Ascending aorta (tissue), 2 donors: ENCODE measurements at regions not wholly inside any gene's neighbourhood (a gene's known extent, or its start where the extent isn't known, plus 50 kb on each side); places are given as distances from the start of the nearest gene placed in this dataset.

Experiments
- DNase-seq, 2 donors: peaks; one replicate each; pipeline ENCODE4 v3.0.0-alpha.2; 2019; ENCODE audit warnings: low spot score in 2 of 2
- H3K27ac ChIP-seq, 2 donors: fragments of 200-600 bp; sonication (generic); one replicate each; pipeline ENCODE4 v1.5.1; 2016 to 2017; ENCODE audit warnings: mild to moderate bottlenecking in 1 of 2
- H3K27me3 ChIP-seq: fragments of 200-600 bp; sonication (generic); one replicate; pipeline ENCODE4 v1.5.1; 2017
- H3K36me3 ChIP-seq, 2 donors: fragments of 200-600 bp; sonication (generic); one replicate each; pipeline ENCODE4 v1.5.1; 2016
- H3K4me1 ChIP-seq, 2 donors: fragments of 200-600 bp; sonication (generic); one replicate each; pipeline ENCODE4 v1.5.1; 2016 to 2017; ENCODE audit warnings: mild to moderate bottlenecking in 1 of 2
- H3K4me3 ChIP-seq, 2 donors: fragments of 200-600 bp; sonication (generic); one replicate each; pipeline ENCODE4 v1.5.1; 2016 to 2017; ENCODE audit warnings: mild to moderate bottlenecking in 1 of 2
- H3K9me3 ChIP-seq, 2 donors: fragments of 200-600 bp; sonication (generic); one replicate each; pipeline ENCODE4 v1.5.1; 2016
- intact Hi-C: fragments of 100-400 bp; cut with DNase I; formaldehyde crosslinking; loops from one replicate; pipeline ENCODE4 v1.15.1; 2023
- TF ChIP-seq, protein P1 (sequence below), 3 experiments: fragments of 200-600 bp in 2 of 3; fragments of 450-650 bp in 1 of 3; sonication (generic) in 2 of 3; IDR thresholded peaks; one replicate each; pipeline ENCODE4 v1.5.1; 2016 to 2019; ENCODE audit warnings: antibody characterized with exemption in 3 of 3, mild to moderate bottlenecking in 1 of 3, moderate library complexity in 1 of 3

DNA sequence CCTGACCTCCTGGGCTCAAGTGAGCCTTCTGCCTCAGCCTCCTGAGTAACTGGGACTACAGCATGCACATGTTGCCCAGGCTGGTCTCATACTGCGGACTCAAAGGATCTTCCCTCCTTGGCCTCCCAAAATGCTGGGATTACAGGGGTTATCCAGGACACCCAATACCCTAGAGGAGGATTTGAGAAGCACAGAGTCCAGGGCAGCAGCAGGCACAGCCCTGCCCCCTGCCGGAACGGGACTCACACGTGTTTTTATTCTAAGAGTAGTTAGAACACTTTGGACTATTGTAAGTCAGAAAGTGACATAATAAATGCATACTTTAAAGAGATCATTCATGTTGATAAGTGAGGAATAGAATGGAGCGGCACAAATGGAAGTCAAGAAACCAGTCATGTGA lies 80.2 kb downstream of the C6orf118 start:
- intact Hi-C loops, result no loop called here
- Histone ChIP-seq H3K27me3 (no peaks in the 10 kb centered on the region), H3K9me3 (no peaks in the 10 kb centered on the region), H3K27ac (no peak overlapping the region), H3K4me3 (no peak overlapping the region), H3K36me3 (no peaks in the 10 kb centered on the region), H3K4me1 (no peaks in the 10 kb centered on the region)
- no peak for DNase-seq
- TF ChIP-seq, protein P1, sequence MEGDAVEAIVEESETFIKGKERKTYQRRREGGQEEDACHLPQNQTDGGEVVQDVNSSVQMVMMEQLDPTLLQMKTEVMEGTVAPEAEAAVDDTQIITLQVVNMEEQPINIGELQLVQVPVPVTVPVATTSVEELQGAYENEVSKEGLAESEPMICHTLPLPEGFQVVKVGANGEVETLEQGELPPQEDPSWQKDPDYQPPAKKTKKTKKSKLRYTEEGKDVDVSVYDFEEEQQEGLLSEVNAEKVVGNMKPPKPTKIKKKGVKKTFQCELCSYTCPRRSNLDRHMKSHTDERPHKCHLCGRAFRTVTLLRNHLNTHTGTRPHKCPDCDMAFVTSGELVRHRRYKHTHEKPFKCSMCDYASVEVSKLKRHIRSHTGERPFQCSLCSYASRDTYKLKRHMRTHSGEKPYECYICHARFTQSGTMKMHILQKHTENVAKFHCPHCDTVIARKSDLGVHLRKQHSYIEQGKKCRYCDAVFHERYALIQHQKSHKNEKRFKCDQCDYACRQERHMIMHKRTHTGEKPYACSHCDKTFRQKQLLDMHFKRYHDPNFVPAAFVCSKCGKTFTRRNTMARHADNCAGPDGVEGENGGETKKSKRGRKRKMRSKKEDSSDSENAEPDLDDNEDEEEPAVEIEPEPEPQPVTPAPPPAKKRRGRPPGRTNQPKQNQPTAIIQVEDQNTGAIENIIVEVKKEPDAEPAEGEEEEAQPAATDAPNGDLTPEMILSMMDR (IDR thresholded peaks at IDR 0.05), result no peak

DNA sequence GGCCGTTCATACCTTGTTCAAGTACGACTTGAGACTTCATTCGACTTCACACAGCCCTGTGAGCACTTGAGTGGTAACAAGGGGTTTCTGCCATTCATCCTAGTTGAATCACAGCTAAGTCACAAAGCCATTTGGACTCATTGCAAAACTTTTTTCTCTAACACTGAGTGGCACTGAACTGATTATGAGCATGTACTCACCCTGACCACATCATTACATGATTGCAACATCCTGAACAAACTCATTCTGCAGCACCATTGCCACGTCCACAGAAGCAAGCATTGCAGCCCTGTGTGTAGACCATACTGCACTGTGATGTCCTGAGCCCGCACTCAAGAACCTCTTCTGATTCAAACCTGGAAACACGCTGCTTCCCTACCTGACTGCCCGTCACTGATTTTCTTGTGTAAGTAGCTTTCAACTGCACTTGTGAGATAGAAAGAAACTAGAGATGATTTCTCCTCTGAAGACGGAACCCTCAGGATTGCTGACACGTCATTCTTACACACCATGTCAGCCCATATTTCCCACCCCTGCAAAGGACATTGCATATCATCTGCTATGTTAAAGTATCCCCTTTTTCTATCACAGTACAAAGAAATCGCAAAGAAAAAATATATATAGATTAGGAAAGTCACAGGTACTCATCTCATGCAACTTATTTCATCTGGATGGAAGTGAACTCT lies 81.6 kb downstream of the C6orf118 start:
- no peak overlapping the region for H3K4me3 ChIP-seq
- DNase-seq, result no peak
- TF ChIP-seq, protein P1 (IDR thresholded peaks at IDR 0.05), result no peak
- no peaks in the 10 kb centered on the region for H3K9me3 ChIP-seq
- H3K27me3 ChIP-seq, result no peaks in the 10 kb centered on the region
- no peak overlapping the region for H3K27ac ChIP-seq
- no peaks in the 10 kb centered on the region for H3K36me3 ChIP-seq
- H3K4me1 ChIP-seq, result no peaks in the 10 kb centered on the region
- intact Hi-C loops, result no loop called here

GRCh38 chr6:165223736-165224135 lies 85.7 kb downstream of the C6orf118 start:
- no peaks in the 10 kb centered on the region for H3K27me3 ChIP-seq
- no peak overlapping the region for H3K27ac ChIP-seq
- TF ChIP-seq, protein P1 (IDR thresholded peaks at IDR 0.05), result no peak
- DNase-seq, result no peak
- H3K4me1 ChIP-seq, result no peaks in the 10 kb centered on the region
- no peak overlapping the region for H3K4me3 ChIP-seq
- intact Hi-C loops, result no loop called here
- no peaks in the 10 kb centered on the region for H3K36me3 ChIP-seq
- H3K9me3 ChIP-seq, result no peaks in the 10 kb centered on the region

GRCh38 chr6:165223101-165223500 lies 86.3 kb downstream of the C6orf118 start:
- H3K27ac ChIP-seq, result no peak overlapping the region
- no peaks in the 10 kb centered on the region for H3K9me3 ChIP-seq
- intact Hi-C loops, result no loop called here
- DNase-seq, result no peak
- no peak overlapping the region for H3K4me3 ChIP-seq
- TF ChIP-seq, protein P1 (IDR thresholded peaks at IDR 0.05), result no peak
- no peaks in the 10 kb centered on the region for H3K4me1 ChIP-seq
- no peaks in the 10 kb centered on the region for H3K36me3 ChIP-seq
- H3K27me3 ChIP-seq, result no peaks in the 10 kb centered on the region

GRCh38 chr6:165222315-165223025 lies 86.9 kb downstream of the C6orf118 start:
- Histone ChIP-seq H3K27me3 (no peaks in the 10 kb centered on the region), H3K4me1 (no peaks in the 10 kb centered on the region), H3K27ac (no peak overlapping the region), H3K4me3 (no peak overlapping the region), H3K36me3 (no peaks in the 10 kb centered on the region), H3K9me3 (no peaks in the 10 kb centered on the region)
- intact Hi-C loops, result no loop called here
- TF ChIP-seq, protein P1 (IDR thresholded peaks at IDR 0.05), result no peak
- DNase-seq, result no peak
